ENCODE measurements at regions not wholly inside any gene's neighbourhood (a gene's known extent, or its start where the extent isn't known, plus 50 kb on each side); places are given as distances from the start of the nearest gene placed in this dataset.
A peak's percentile ranks its signal among the peaks of the same experiment; 100 is the strongest.

DNA sequence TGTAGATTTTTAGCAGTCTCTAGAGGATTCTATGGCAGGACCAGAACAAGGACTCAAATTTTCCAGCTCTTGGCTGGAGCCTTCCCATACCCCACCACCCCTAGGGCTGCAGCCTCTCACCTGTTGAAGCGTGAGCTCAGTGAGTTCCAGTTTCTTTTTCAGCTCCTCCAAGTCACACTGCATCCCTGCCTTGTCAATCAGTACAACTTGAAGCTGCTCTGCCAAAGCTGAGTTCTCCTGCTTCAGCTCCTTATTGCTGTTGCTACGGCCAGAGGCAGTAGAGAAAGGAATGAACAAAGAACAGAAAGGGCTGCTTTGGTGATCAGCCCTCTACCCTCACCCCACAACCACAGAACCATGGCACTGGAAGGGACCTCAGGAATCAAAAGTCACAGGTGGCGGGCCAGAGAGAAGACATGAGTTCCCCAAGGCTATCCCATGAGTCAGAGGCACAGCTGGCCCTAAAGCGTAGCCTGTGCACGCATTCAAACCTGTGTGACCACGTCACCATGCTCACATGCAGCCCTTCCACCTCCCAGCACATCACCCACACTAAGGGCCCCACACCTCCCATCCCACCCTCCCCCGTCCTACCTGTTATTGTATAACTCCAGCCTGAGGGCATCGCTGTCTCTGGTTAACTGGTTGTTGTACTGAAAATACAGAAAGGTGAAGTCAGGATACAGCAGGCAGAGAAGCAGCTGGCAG, 83.3 kb upstream of the C2CD4B start:
- peaks cover 15% of the 10 kb centered on the region for H3K36me3 Mint-ChIP-seq (ENCODE audit: unreplicated experiment)
- H3K4me3 Mint-ChIP-seq (ENCODE audit: unreplicated experiment) = no peak overlapping the region
- TF ChIP-seq, protein P1, sequence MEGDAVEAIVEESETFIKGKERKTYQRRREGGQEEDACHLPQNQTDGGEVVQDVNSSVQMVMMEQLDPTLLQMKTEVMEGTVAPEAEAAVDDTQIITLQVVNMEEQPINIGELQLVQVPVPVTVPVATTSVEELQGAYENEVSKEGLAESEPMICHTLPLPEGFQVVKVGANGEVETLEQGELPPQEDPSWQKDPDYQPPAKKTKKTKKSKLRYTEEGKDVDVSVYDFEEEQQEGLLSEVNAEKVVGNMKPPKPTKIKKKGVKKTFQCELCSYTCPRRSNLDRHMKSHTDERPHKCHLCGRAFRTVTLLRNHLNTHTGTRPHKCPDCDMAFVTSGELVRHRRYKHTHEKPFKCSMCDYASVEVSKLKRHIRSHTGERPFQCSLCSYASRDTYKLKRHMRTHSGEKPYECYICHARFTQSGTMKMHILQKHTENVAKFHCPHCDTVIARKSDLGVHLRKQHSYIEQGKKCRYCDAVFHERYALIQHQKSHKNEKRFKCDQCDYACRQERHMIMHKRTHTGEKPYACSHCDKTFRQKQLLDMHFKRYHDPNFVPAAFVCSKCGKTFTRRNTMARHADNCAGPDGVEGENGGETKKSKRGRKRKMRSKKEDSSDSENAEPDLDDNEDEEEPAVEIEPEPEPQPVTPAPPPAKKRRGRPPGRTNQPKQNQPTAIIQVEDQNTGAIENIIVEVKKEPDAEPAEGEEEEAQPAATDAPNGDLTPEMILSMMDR (IDR thresholded peaks at IDR 0.05; ENCODE audit: partially characterized antibody, unreplicated experiment) = no peak
- H3K27me3 Mint-ChIP-seq (ENCODE audit: unreplicated experiment) = peaks cover 5% of the 10 kb centered on the region
- H3K27ac Mint-ChIP-seq (ENCODE audit: unreplicated experiment) = peak overlapping the region; percentile 12
- DNase-seq = no peak
- peaks cover 3% of the 10 kb centered on the region for H3K9me3 Mint-ChIP-seq (ENCODE audit: unreplicated experiment)
- H3K4me1 Mint-ChIP-seq (ENCODE audit: low read depth, unreplicated experiment) = peaks cover 3% of the 10 kb centered on the region

DNA sequence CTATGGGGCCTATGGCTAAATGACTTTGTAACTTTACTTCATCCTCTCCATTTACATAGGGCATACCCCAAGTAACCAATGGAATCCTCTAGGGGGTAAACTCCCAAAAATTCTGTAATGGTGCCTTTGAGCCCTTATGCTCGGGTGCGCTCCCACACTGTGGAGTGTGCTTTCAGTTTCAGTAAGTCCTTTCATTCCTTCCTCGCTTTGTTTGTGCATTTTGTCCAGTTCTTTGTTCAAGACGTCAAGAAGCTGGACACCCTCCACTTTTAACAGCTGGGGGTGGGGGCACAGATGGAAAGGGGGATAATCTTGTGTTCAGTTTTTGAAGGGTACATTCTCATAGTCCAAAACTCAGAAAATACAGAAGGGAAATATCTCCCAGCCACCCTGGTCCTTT, 84.4 kb upstream of the C2CD4B start:
- Mint-ChIP-seq H3K27me3 (ENCODE audit: unreplicated experiment) (peaks cover 5% of the 10 kb centered on the region), H3K36me3 (ENCODE audit: unreplicated experiment) (peaks cover 15% of the 10 kb centered on the region), H3K9me3 (ENCODE audit: unreplicated experiment) (peaks cover 3% of the 10 kb centered on the region), H3K27ac (ENCODE audit: unreplicated experiment) (no peak overlapping the region), H3K4me1 (ENCODE audit: low read depth, unreplicated experiment) (peaks cover 3% of the 10 kb centered on the region), H3K4me3 (ENCODE audit: unreplicated experiment) (no peak overlapping the region)
- TF ChIP-seq, protein P1 (IDR thresholded peaks at IDR 0.05; ENCODE audit: partially characterized antibody, unreplicated experiment) = no peak
- DNase-seq = no peak

DNA sequence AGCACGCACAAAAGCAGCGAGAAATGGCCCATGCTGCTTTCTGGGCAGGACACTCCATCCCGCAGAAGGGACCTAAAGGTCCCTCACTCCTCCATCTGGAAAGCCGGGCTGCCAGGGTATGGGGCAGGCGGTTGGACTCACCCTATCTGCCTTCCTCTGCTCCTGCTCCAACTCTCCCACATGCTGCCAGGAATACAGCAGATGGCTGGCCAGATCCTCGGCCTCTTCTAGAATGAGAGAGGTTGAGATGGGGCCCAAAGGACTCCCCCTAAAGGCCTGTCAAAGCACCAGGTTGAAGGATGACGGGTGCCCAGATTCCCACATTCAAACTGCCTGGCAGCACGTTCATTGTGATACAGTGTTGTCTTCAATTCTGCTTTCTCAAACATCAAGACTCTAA, 85.1 kb upstream of the C2CD4B start:
- H3K27ac Mint-ChIP-seq (ENCODE audit: unreplicated experiment) = no peak overlapping the region
- H3K4me3 Mint-ChIP-seq (ENCODE audit: unreplicated experiment) = no peak overlapping the region
- H3K36me3 Mint-ChIP-seq (ENCODE audit: unreplicated experiment) = peaks cover 15% of the 10 kb centered on the region
- H3K9me3 Mint-ChIP-seq (ENCODE audit: unreplicated experiment) = peaks cover 4% of the 10 kb centered on the region
- TF ChIP-seq, protein P1 (IDR thresholded peaks at IDR 0.05; ENCODE audit: partially characterized antibody, unreplicated experiment) = no peak
- DNase-seq = no peak
- peaks cover 3% of the 10 kb centered on the region for H3K4me1 Mint-ChIP-seq (ENCODE audit: low read depth, unreplicated experiment)
- H3K27me3 Mint-ChIP-seq (ENCODE audit: unreplicated experiment) = peaks cover 6% of the 10 kb centered on the region

DNA sequence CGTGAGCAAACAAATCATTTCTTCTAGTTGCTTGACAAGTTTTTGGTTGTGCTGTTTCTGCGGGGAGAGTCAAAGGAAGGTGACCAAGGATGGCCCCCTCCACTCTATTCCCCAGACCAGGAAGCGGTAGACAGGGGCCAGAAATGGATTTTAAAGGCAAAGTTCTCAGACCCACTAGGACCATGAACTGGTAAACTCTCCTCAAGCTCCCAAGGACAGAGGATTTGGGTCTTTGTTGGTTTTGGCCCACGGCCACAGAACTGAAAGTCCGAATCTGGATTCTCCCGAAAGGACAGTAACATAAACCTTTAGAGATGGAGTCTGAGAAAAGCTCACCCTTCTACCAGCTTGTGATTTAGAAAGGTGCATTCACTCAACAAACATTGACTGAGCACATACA, 85.9 kb upstream of the C2CD4B start:
- H3K4me1 Mint-ChIP-seq (ENCODE audit: low read depth, unreplicated experiment) = peaks cover 3% of the 10 kb centered on the region
- H3K36me3 Mint-ChIP-seq (ENCODE audit: unreplicated experiment) = peaks cover 20% of the 10 kb centered on the region
- peaks cover 11% of the 10 kb centered on the region for H3K27me3 Mint-ChIP-seq (ENCODE audit: unreplicated experiment)
- no peak overlapping the region for H3K4me3 Mint-ChIP-seq (ENCODE audit: unreplicated experiment)
- peaks cover 5% of the 10 kb centered on the region for H3K9me3 Mint-ChIP-seq (ENCODE audit: unreplicated experiment)
- no peak for DNase-seq
- TF ChIP-seq, protein P1 (IDR thresholded peaks at IDR 0.05; ENCODE audit: partially characterized antibody, unreplicated experiment) = no peak
- H3K27ac Mint-ChIP-seq (ENCODE audit: unreplicated experiment) = no peak overlapping the region

DNA sequence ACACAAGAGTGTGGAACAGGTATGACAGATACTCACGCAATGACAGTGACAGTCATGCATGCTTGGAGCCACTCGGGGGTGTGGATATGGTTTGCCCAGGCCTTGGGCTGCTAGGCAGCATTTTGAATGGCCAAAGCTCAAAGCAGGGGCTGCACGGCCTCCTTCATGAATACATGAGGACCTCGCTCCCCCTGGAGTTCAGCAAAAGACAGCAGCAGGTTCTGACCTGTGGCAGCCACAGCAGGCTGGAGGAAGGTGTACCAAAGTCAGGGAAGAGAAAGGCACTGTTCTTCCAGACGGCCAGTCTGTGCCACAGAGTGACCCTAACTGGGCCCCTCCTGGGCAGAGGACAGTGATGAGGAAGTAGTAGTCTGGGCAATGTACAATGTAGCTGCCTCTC, 88.2 kb upstream of the C2CD4B start:
- Mint-ChIP-seq H3K27ac (ENCODE audit: unreplicated experiment) (no peak overlapping the region), H3K9me3 (ENCODE audit: unreplicated experiment) (peaks cover 5% of the 10 kb centered on the region), H3K4me1 (ENCODE audit: low read depth, unreplicated experiment) (peaks cover 3% of the 10 kb centered on the region), H3K27me3 (ENCODE audit: unreplicated experiment) (peaks cover 6% of the 10 kb centered on the region), H3K4me3 (ENCODE audit: unreplicated experiment) (no peak overlapping the region), H3K36me3 (ENCODE audit: unreplicated experiment) (peaks cover 18% of the 10 kb centered on the region)
- no peak for DNase-seq
- TF ChIP-seq, protein P1 (IDR thresholded peaks at IDR 0.05; ENCODE audit: partially characterized antibody, unreplicated experiment) = no peak

Data from glutamatergic neuron (in vitro differentiated cells).